ENCODE measurements at regions not wholly inside any gene's neighbourhood (a gene's known extent, or its start where the extent isn't known, plus 50 kb on each side); places are given as distances from the start of the nearest gene placed in this dataset.

- Mint-ChIP-seq H3K27me3 (no peaks in the 10 kb centered on the region), H3K27ac (ENCODE audit: low read depth) (no peak overlapping the region), H3K9me3 (no peaks in the 10 kb centered on the region), H3K36me3 (ENCODE audit: insufficient read depth) (peaks cover 21% of the 10 kb centered on the region), H3K4me3 (no peak overlapping the region), H3K4me1 (peaks cover 39% of the 10 kb centered on the region)
- no peak for ATAC-seq (replicated peaks; ENCODE audit: extremely low read depth, poor library complexity, severe bottlenecking)
- DNase-seq (ENCODE audit: low spot score in 2 of 2), result no peak
Measured at GRCh38 chr17:77352441-77352840, 211.7 kb downstream of the SEC14L1 start.

- Mint-ChIP-seq H3K4me1 (peaks cover 39% of the 10 kb centered on the region), H3K27ac (ENCODE audit: low read depth) (peak overlapping the region; percentile 30), H3K27me3 (no peaks in the 10 kb centered on the region), H3K9me3 (no peaks in the 10 kb centered on the region), H3K36me3 (ENCODE audit: insufficient read depth) (peaks cover 24% of the 10 kb centered on the region), H3K4me3 (no peak overlapping the region)
- ATAC-seq (replicated peaks; ENCODE audit: extremely low read depth, poor library complexity, severe bottlenecking), result no peak
- DNase-seq (ENCODE audit: low spot score in 2 of 2), result no peak
Measured at GRCh38 chr17:77352996-77353395, 212.2 kb downstream of the SEC14L1 start.

GRCh38 chr17:77353684-77354419 is 213.1 kb downstream of the SEC14L1 start:
- Mint-ChIP-seq H3K4me1 (peaks cover 34% of the 10 kb centered on the region), H3K4me3 (no peak overlapping the region), H3K36me3 (ENCODE audit: insufficient read depth) (peaks cover 24% of the 10 kb centered on the region), H3K27ac (ENCODE audit: low read depth) (no peak overlapping the region), H3K9me3 (no peaks in the 10 kb centered on the region), H3K27me3 (no peaks in the 10 kb centered on the region)
- DNase-seq (ENCODE audit: low spot score in 2 of 2) (no peak), ATAC-seq (replicated peaks; ENCODE audit: extremely low read depth, poor library complexity, severe bottlenecking) (no peak)

- Mint-ChIP-seq H3K4me1 (peaks cover 30% of the 10 kb centered on the region), H3K27ac (ENCODE audit: low read depth) (peak overlapping the region; percentile 35), H3K36me3 (ENCODE audit: insufficient read depth) (peaks cover 24% of the 10 kb centered on the region), H3K27me3 (no peaks in the 10 kb centered on the region), H3K9me3 (no peaks in the 10 kb centered on the region), H3K4me3 (no peak overlapping the region)
- DNase-seq (ENCODE audit: low spot score in 2 of 2), result no peak
- no peak for ATAC-seq (replicated peaks; ENCODE audit: extremely low read depth, poor library complexity, severe bottlenecking)
Measured at GRCh38 chr17:77354420-77354669, 213.6 kb downstream of the SEC14L1 start.

GRCh38 chr17:77354670-77355455 is 214.1 kb downstream of the SEC14L1 start:
- H3K9me3 Mint-ChIP-seq, result no peaks in the 10 kb centered on the region
- peaks cover 24% of the 10 kb centered on the region for H3K36me3 Mint-ChIP-seq (ENCODE audit: insufficient read depth)
- peaks cover 30% of the 10 kb centered on the region for H3K4me1 Mint-ChIP-seq
- ATAC-seq (replicated peaks; ENCODE audit: extremely low read depth, poor library complexity, severe bottlenecking), result no peak
- no peak overlapping the region for H3K4me3 Mint-ChIP-seq
- no peak for DNase-seq (ENCODE audit: low spot score in 2 of 2)
- peak overlapping the region; percentile 35 for H3K27ac Mint-ChIP-seq (ENCODE audit: low read depth)
- H3K27me3 Mint-ChIP-seq, result no peaks in the 10 kb centered on the region

GRCh38 chr17:77356109-77356689 is 215.4 kb downstream of the SEC14L1 start:
- H3K36me3 Mint-ChIP-seq (ENCODE audit: insufficient read depth), result peaks cover 24% of the 10 kb centered on the region
- H3K4me3 Mint-ChIP-seq, result no peak overlapping the region
- H3K9me3 Mint-ChIP-seq, result no peaks in the 10 kb centered on the region
- DNase-seq (ENCODE audit: low spot score in 2 of 2), result no peak
- H3K27ac Mint-ChIP-seq (ENCODE audit: low read depth), result peak overlapping the region; percentile 86
- H3K4me1 Mint-ChIP-seq, result peaks cover 17% of the 10 kb centered on the region
- peak; percentile 32 for ATAC-seq (replicated peaks; ENCODE audit: extremely low read depth, poor library complexity, severe bottlenecking)
- no peaks in the 10 kb centered on the region for H3K27me3 Mint-ChIP-seq

- no peak for DNase-seq (ENCODE audit: low spot score in 2 of 2)
- H3K4me3 Mint-ChIP-seq, result no peak overlapping the region
- H3K4me1 Mint-ChIP-seq, result peaks cover 12% of the 10 kb centered on the region
- peaks cover 21% of the 10 kb centered on the region for H3K36me3 Mint-ChIP-seq (ENCODE audit: insufficient read depth)
- peak overlapping the region; percentile 86 for H3K27ac Mint-ChIP-seq (ENCODE audit: low read depth)
- ATAC-seq (replicated peaks; ENCODE audit: extremely low read depth, poor library complexity, severe bottlenecking), result no peak
- H3K9me3 Mint-ChIP-seq, result no peaks in the 10 kb centered on the region
- H3K27me3 Mint-ChIP-seq, result no peaks in the 10 kb centered on the region
Measured at GRCh38 chr17:77356690-77357201, 216.0 kb downstream of the SEC14L1 start.

- DNase-seq (ENCODE audit: low spot score in 2 of 2) (no peak), ATAC-seq (replicated peaks; ENCODE audit: extremely low read depth, poor library complexity, severe bottlenecking) (no peak)
- Mint-ChIP-seq H3K27me3 (no peaks in the 10 kb centered on the region), H3K27ac (ENCODE audit: low read depth) (no peak overlapping the region), H3K4me3 (no peak overlapping the region), H3K9me3 (no peaks in the 10 kb centered on the region), H3K36me3 (ENCODE audit: insufficient read depth) (peaks cover 21% of the 10 kb centered on the region), H3K4me1 (peaks cover 20% of the 10 kb centered on the region)
Measured at GRCh38 chr17:77358801-77359200, 218.0 kb downstream of the SEC14L1 start.

GRCh38 chr17:77359236-77359635 is 218.5 kb downstream of the SEC14L1 start:
- H3K4me3 Mint-ChIP-seq, result no peak overlapping the region
- ATAC-seq (replicated peaks; ENCODE audit: extremely low read depth, poor library complexity, severe bottlenecking) (no peak), DNase-seq (ENCODE audit: low spot score in 2 of 2) (no peak)
- H3K36me3 Mint-ChIP-seq (ENCODE audit: insufficient read depth), result peaks cover 21% of the 10 kb centered on the region
- H3K9me3 Mint-ChIP-seq, result no peaks in the 10 kb centered on the region
- H3K4me1 Mint-ChIP-seq, result peaks cover 25% of the 10 kb centered on the region
- no peaks in the 10 kb centered on the region for H3K27me3 Mint-ChIP-seq
- no peak overlapping the region for H3K27ac Mint-ChIP-seq (ENCODE audit: low read depth)

- H3K9me3 Mint-ChIP-seq, result no peaks in the 10 kb centered on the region
- H3K27me3 Mint-ChIP-seq, result no peaks in the 10 kb centered on the region
- peaks cover 33% of the 10 kb centered on the region for H3K4me1 Mint-ChIP-seq
- H3K36me3 Mint-ChIP-seq (ENCODE audit: insufficient read depth), result peaks cover 5% of the 10 kb centered on the region
- H3K27ac Mint-ChIP-seq (ENCODE audit: low read depth), result no peak overlapping the region
- H3K4me3 Mint-ChIP-seq, result no peak overlapping the region
- DNase-seq (ENCODE audit: low spot score in 2 of 2) (no peak), ATAC-seq (replicated peaks; ENCODE audit: extremely low read depth, poor library complexity, severe bottlenecking) (no peak)
Measured at GRCh38 chr17:77361986-77362620, 221.3 kb downstream of the SEC14L1 start.

- Mint-ChIP-seq H3K4me1 (peaks cover 35% of the 10 kb centered on the region), H3K27me3 (no peaks in the 10 kb centered on the region), H3K36me3 (ENCODE audit: insufficient read depth) (no peaks in the 10 kb centered on the region), H3K9me3 (no peaks in the 10 kb centered on the region), H3K4me3 (peak overlapping the region; percentile 55), H3K27ac (ENCODE audit: low read depth) (no peak overlapping the region)
- DNase-seq (ENCODE audit: low spot score in 2 of 2) (no peak), ATAC-seq (replicated peaks; ENCODE audit: extremely low read depth, poor library complexity, severe bottlenecking) (no peak)
Measured at GRCh38 chr17:77363821-77364361, 223.1 kb downstream of the SEC14L1 start.

- no peak for DNase-seq (ENCODE audit: low spot score in 2 of 2)
- Mint-ChIP-seq H3K4me3 (peak overlapping the region; percentile 55), H3K4me1 (peaks cover 35% of the 10 kb centered on the region), H3K36me3 (ENCODE audit: insufficient read depth) (no peaks in the 10 kb centered on the region), H3K27me3 (no peaks in the 10 kb centered on the region), H3K27ac (ENCODE audit: low read depth) (no peak overlapping the region), H3K9me3 (no peaks in the 10 kb centered on the region)
- no peak for ATAC-seq (replicated peaks; ENCODE audit: extremely low read depth, poor library complexity, severe bottlenecking)
Measured at GRCh38 chr17:77364381-77364911, 223.7 kb downstream of the SEC14L1 start.
